ENCODE measurements at regions not wholly inside any gene's neighbourhood (a gene's known extent, or its start where the extent isn't known, plus 50 kb on each side); places are given as distances from the start of the nearest gene placed in this dataset.

- Histone ChIP-seq H3K9me3 (no peaks in the 10 kb centered on the region), H3K4me2 (no peak overlapping the region), H3K4me1 (no peaks in the 10 kb centered on the region), H3K4me3 (no peak overlapping the region), H3K27ac (no peak overlapping the region)
- CTCF ChIA-PET = interaction anchor here (1.7 kb wide), 1 partner anchor 32 kb away, joined by 4 read pairs; no protein-coding TSS in a partner anchor
- no peak for TF ChIP-seq KDM1A (IDR thresholded peaks at IDR 0.05; ENCODE audit: low read depth)
- no peak for TF ChIP-seq ZNF302 (CRISPR knock-in tag; IDR thresholded peaks at IDR 0.05)
- no peak for TF ChIP-seq PBX3 (IDR thresholded peaks at IDR 0.05)
- no peak for TF ChIP-seq HEYL (CRISPR knock-in tag; IDR thresholded peaks at IDR 0.05)
- TF ChIP-seq E2F6 (IDR thresholded peaks at IDR 0.05; ENCODE audit: borderline replicate concordance, low read depth) = no peak
- no peak for TF ChIP-seq HES2 (IDR thresholded peaks at IDR 0.05)
- TF ChIP-seq CEBPB (IDR thresholded peaks at IDR 0.05) = no peak
- no peak for TF ChIP-seq JUN (IDR thresholded peaks at IDR 0.05)
- TF ChIP-seq CHD2 (IDR thresholded peaks at IDR 0.05; ENCODE audit: low read length, partially characterized antibody) = no peak
- no peak for TF ChIP-seq RCOR1 (IDR thresholded peaks at IDR 0.05; ENCODE audit: low read depth, low read length)
- no peak for TF ChIP-seq CTCF (IDR thresholded peaks at IDR 0.05)
- no peak for TF ChIP-seq ZSCAN20 (CRISPR knock-in tag; IDR thresholded peaks at IDR 0.05)
- no peak for TF ChIP-seq RFX5 (IDR thresholded peaks at IDR 0.05)
- no peak for TF ChIP-seq RAD21 (conservative IDR thresholded peaks at IDR 0.05 in 1 of 2, IDR thresholded peaks at IDR 0.05 in 1 of 2)
- no peak for TF ChIP-seq SMC3 (IDR thresholded peaks at IDR 0.05)
- no peak for DNase-seq (ENCODE audit: low read depth in 1 of 2, low spot score in 1 of 2)
- no peak for FAIRE-seq
- no peak for ATAC-seq
- POLR2A ChIA-PET = no interaction called here
- WGBS (ENCODE audit: missing lambda C conversion rate) = 24% methylated on average over 2 of the region's 2 CpGs
Observed at GRCh38 chr14:23865502-23865901, 88.1 kb upstream of the DHRS4 start.

GRCh38 chr14:23866269-23866668, 87.3 kb upstream of the DHRS4 start:
- Histone ChIP-seq H3K4me2 (no peak overlapping the region), H3K27ac (no peak overlapping the region), H3K9me3 (no peaks in the 10 kb centered on the region), H3K4me3 (no peak overlapping the region), H3K4me1 (no peaks in the 10 kb centered on the region)
- 24% methylated on average over 6 of the region's 6 CpGs for WGBS (ENCODE audit: missing lambda C conversion rate)
- CTCF ChIA-PET = interaction anchor here (0.6 to 1.7 kb wide), 3 partner anchors 9 to 33 kb away, joined by 4 read pairs; no protein-coding TSS in a partner anchor
- DNase-seq (ENCODE audit: low read depth in 1 of 2, low spot score in 1 of 2) (no peak), ATAC-seq (no peak), FAIRE-seq (no peak)
- POLR2A ChIA-PET = no interaction called here
- TF ChIP-seq KDM5A (IDR thresholded peaks at IDR 0.05) (no peak), CHD4 (IDR thresholded peaks at IDR 0.05; ENCODE audit: borderline replicate concordance) (no peak), E2F6 (IDR thresholded peaks at IDR 0.05; ENCODE audit: borderline replicate concordance, low read depth) (no peak), POLR2A (IDR thresholded peaks at IDR 0.05; ENCODE audit: low read length) (no peak)

GRCh38 chr14:23869078-23869719, 84.4 kb upstream of the DHRS4 start:
- TF ChIP-seq ZFP36 (IDR thresholded peaks at IDR 0.05; ENCODE audit: borderline replicate concordance, partially characterized antibody) (no peak), USF2 (IDR thresholded peaks at IDR 0.05) (no peak), EHF (CRISPR knock-in tag; IDR thresholded peaks at IDR 0.05) (no peak), POLR2A (IDR thresholded peaks at IDR 0.05; ENCODE audit: low read length) (no peak), TFCP2L1 (CRISPR knock-in tag; IDR thresholded peaks at IDR 0.05) (no peak), E2F6 (IDR thresholded peaks at IDR 0.05; ENCODE audit: borderline replicate concordance, low read depth) (no peak), PBX3 (IDR thresholded peaks at IDR 0.05) (no peak), CBX2 (IDR thresholded peaks at IDR 0.05; ENCODE audit: borderline replicate concordance, low read depth) (no peak), ZSCAN20 (CRISPR knock-in tag; IDR thresholded peaks at IDR 0.05) (no peak)
- H3K9me3 ChIP-seq = no peaks in the 10 kb centered on the region
- DNase-seq (ENCODE audit: low read depth in 1 of 2, low spot score in 1 of 2) (no peak), FAIRE-seq (no peak), ATAC-seq (no peak)
- H3K27ac ChIP-seq = no peak overlapping the region
- POLR2A ChIA-PET = no interaction called here
- CTCF ChIA-PET = no interaction called here
- H3K4me1 ChIP-seq = no peaks in the 10 kb centered on the region
- H3K4me2 ChIP-seq = no peak overlapping the region
- no peak overlapping the region for H3K4me3 ChIP-seq
- 49% methylated on average over 2 of the region's 2 CpGs for WGBS (ENCODE audit: missing lambda C conversion rate)
